ENCODE measurements at regions not wholly inside any gene's neighbourhood (a gene's known extent, or its start where the extent isn't known, plus 50 kb on each side); places are given as distances from the start of the nearest gene placed in this dataset.

GRCh38 chr16:65659758-65660157 lies 537.9 kb upstream of the CDH11 start (continued):
- TF ChIP-seq CHD7 (IDR thresholded peaks at IDR 0.05; ENCODE audit: insufficient replicate concordance, low read length): no peak
- no peak for TF ChIP-seq CTBP2 (IDR thresholded peaks at IDR 0.05; ENCODE audit: borderline replicate concordance, insufficient read depth, insufficient read length, low read length)

All from H1 (cell line).